WTC11 (cell line): ENCODE measurements at regions not wholly inside any gene's neighbourhood (a gene's known extent, or its start where the extent isn't known, plus 50 kb on each side); places are given as distances from the start of the nearest gene placed in this dataset.

Source experiments
- ATAC-seq: fragments of 200-7000 bp; cut with Tn5 transposase; 2 replicates; pipeline ENCODE4 v1.10.0; 2021; ENCODE audit warnings: mild to moderate bottlenecking, moderate library complexity
- CTCF ChIA-PET: fragments of 300-600 bp; sonication (Branson Sonifier 250); formaldehyde crosslinking; loops from one replicate; lab custom pipeline; 2021; ENCODE audit warnings: antibody characterized with exemption; lab: Charles Lee
- POLR2A ChIA-PET: fragments of 350-600 bp; sonication (Branson Sonifier 250); formaldehyde crosslinking; loops from one replicate; lab custom pipeline; 2021; ENCODE audit warnings: antibody characterized with exemption; lab: Charles Lee
- DNase-seq: peaks from one replicate; pipeline ENCODE4 v3.0.0; 2021; ENCODE audit warnings: low spot score
- H3K27ac Mint-ChIP-seq: 2 replicates; pipeline ENCODE4 v1.8.0; 2021; ENCODE audit warnings: mixed read lengths
- H3K27me3 Mint-ChIP-seq: 2 replicates; pipeline ENCODE4 v1.8.0; 2021; ENCODE audit warnings: low read depth, mild to moderate bottlenecking, moderate library complexity, mixed read lengths
- H3K36me3 Mint-ChIP-seq: 2 replicates; pipeline ENCODE4 v1.8.0; 2021; ENCODE audit warnings: mixed read lengths
- H3K4me1 Mint-ChIP-seq: 2 replicates; pipeline ENCODE4 v1.8.0; 2022; ENCODE audit warnings: mixed read lengths
- H3K4me3 Mint-ChIP-seq: 2 replicates; pipeline ENCODE4 v1.8.0; 2021; ENCODE audit warnings: mild to moderate bottlenecking, moderate library complexity, mixed read lengths
- H3K9me3 Mint-ChIP-seq: 2 replicates; pipeline ENCODE4 v1.8.0; 2021; ENCODE audit warnings: mixed read lengths
- FOXK1 ChIP-seq: sonication (generic); formaldehyde crosslinking; IDR thresholded peaks from 2 replicates; pipeline ENCODE4 v1.8.0; 2022; ENCODE audit warnings: mild to moderate bottlenecking, moderate library complexity, missing genetic modification reagents
- GRHL2 ChIP-seq: fragments of 250-450 bp; sonication (Bioruptor Pico); IDR thresholded peaks from 2 replicates; pipeline ENCODE4 v1.8.0; 2022; ENCODE audit warnings: mild to moderate bottlenecking, moderate library complexity; ENCODE audit not compliant: insufficient replicate concordance, severe bottlenecking
- JUN ChIP-seq: sonication (generic); formaldehyde crosslinking; IDR thresholded peaks from 2 replicates; pipeline ENCODE4 v1.8.0; 2023; ENCODE audit warnings: mild to moderate bottlenecking, missing genetic modification reagents
- KAT7 ChIP-seq: sonication (generic); formaldehyde crosslinking; IDR thresholded peaks from 2 replicates; pipeline ENCODE4 v1.8.1; 2023; ENCODE audit warnings: missing genetic modification reagents, mild to moderate bottlenecking, borderline replicate concordance
- NFYB ChIP-seq: sonication (generic); formaldehyde crosslinking; conservative IDR thresholded peaks from 2 replicates; pipeline ENCODE4 v1.8.0; 2022; ENCODE audit warnings: low read depth, missing genetic modification reagents
- PRRX2 ChIP-seq: fragments of 250-450 bp; sonication (Bioruptor Pico); IDR thresholded peaks from 2 replicates; pipeline ENCODE4 v1.8.0; 2021; ENCODE audit warnings: mild to moderate bottlenecking
- TP53 ChIP-seq: sonication (generic); formaldehyde crosslinking; IDR thresholded peaks from 2 replicates; pipeline ENCODE4 v1.8.1; 2023; ENCODE audit warnings: mild to moderate bottlenecking, missing genetic modification reagents
- ZNF263 ChIP-seq: sonication (generic); formaldehyde crosslinking; IDR thresholded peaks from 2 replicates; pipeline ENCODE4 v1.8.1; 2022; ENCODE audit warnings: low read depth, mild to moderate bottlenecking, moderate library complexity, missing genetic modification reagents
- ZNF416 ChIP-seq: fragments of 250-450 bp; sonication (Bioruptor Pico); IDR thresholded peaks from 2 replicates; pipeline ENCODE4 v1.9.0; 2021; ENCODE audit warnings: mild to moderate bottlenecking, inconsistent platforms
- ZNF423 ChIP-seq: fragments of 250-450 bp; sonication (Bioruptor Pico); IDR thresholded peaks from 2 replicates; pipeline ENCODE4 v2.1.2; 2022; ENCODE audit warnings: mild to moderate bottlenecking, moderate library complexity
- TF ChIP-seq, protein P1 (sequence below): sonication (generic); formaldehyde crosslinking; IDR thresholded peaks from 2 replicates; pipeline ENCODE4 v1.8.0; 2022; ENCODE audit warnings: mild to moderate bottlenecking, missing genetic modification reagents
- TF ChIP-seq, protein P2 (sequence below): sonication (generic); formaldehyde crosslinking; IDR thresholded peaks from 2 replicates; pipeline ENCODE4 v1.8.0; 2023; ENCODE audit warnings: missing genetic modification reagents, mild to moderate bottlenecking, borderline replicate concordance
- TF ChIP-seq, protein P3 (sequence below): sonication (generic); formaldehyde crosslinking; IDR thresholded peaks from 2 replicates; pipeline ENCODE4 v1.8.1; 2023; ENCODE audit warnings: mild to moderate bottlenecking, moderate library complexity, missing genetic modification reagents

DNA sequence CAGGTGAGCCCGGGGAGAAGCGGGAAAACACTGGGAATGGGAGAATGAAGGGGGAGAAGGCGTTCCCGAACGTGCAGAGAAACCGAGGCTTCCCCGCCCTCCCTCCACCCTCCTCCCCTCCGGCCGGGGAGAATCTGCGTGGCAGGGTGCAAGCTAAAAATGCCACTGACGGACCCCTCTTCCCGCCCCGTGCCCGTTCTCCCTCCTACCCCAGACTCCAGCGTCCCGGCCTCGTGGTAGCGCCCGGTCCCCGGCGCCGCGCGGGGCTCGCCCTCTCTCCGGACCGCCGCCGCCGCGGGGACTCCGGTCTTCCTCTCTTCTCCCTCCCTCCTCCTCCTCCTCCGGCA is 81.6 kb upstream of the AK4 start:
- no peak for TF ChIP-seq PRRX2 (CRISPR knock-in tag)
- TF ChIP-seq JUN (CRISPR knock-in tag): 0 out of 2 replicates have a peak, but pooled peaks have one; percentile 15
- TF ChIP-seq NFYB (CRISPR knock-in tag): no peak
- TF ChIP-seq ZNF263 (CRISPR knock-in tag): peak; percentile 97; the same call in 1 of the 2 replicates
- TF ChIP-seq, protein P1, sequence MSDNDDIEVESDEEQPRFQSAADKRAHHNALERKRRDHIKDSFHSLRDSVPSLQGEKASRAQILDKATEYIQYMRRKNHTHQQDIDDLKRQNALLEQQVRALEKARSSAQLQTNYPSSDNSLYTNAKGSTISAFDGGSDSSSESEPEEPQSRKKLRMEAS (CRISPR knock-in tag): peak; percentile 47; the same call in 1 of the 2 replicates
- TF ChIP-seq, protein P2, sequence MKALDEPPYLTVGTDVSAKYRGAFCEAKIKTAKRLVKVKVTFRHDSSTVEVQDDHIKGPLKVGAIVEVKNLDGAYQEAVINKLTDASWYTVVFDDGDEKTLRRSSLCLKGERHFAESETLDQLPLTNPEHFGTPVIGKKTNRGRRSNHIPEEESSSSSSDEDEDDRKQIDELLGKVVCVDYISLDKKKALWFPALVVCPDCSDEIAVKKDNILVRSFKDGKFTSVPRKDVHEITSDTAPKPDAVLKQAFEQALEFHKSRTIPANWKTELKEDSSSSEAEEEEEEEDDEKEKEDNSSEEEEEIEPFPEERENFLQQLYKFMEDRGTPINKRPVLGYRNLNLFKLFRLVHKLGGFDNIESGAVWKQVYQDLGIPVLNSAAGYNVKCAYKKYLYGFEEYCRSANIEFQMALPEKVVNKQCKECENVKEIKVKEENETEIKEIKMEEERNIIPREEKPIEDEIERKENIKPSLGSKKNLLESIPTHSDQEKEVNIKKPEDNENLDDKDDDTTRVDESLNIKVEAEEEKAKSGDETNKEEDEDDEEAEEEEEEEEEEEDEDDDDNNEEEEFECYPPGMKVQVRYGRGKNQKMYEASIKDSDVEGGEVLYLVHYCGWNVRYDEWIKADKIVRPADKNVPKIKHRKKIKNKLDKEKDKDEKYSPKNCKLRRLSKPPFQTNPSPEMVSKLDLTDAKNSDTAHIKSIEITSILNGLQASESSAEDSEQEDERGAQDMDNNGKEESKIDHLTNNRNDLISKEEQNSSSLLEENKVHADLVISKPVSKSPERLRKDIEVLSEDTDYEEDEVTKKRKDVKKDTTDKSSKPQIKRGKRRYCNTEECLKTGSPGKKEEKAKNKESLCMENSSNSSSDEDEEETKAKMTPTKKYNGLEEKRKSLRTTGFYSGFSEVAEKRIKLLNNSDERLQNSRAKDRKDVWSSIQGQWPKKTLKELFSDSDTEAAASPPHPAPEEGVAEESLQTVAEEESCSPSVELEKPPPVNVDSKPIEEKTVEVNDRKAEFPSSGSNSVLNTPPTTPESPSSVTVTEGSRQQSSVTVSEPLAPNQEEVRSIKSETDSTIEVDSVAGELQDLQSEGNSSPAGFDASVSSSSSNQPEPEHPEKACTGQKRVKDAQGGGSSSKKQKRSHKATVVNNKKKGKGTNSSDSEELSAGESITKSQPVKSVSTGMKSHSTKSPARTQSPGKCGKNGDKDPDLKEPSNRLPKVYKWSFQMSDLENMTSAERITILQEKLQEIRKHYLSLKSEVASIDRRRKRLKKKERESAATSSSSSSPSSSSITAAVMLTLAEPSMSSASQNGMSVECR (CRISPR knock-in tag): 0 out of 2 replicates have a peak, but pooled peaks have one; percentile 57
- DNase-seq (peak; percentile 80), ATAC-seq (peak; percentile 2; the same call in 1 of the 2 replicates)
- Mint-ChIP-seq H3K4me3 (peak overlapping the region; percentile 89), H3K27me3 (no peaks in the 10 kb centered on the region), H3K27ac (peak overlapping the region; percentile 95; the same call in 1 of the 2 replicates), H3K9me3 (no peaks in the 10 kb centered on the region), H3K4me1 (peaks cover 58% of the 10 kb centered on the region), H3K36me3 (peaks cover 4% of the 10 kb centered on the region)
- ChIA-PET POLR2A (interaction anchor here (1.0 to 1.4 kb wide), 3 partner anchors 83 to 243 kb away, joined by 3 to 5 read pairs (median 3); partner anchors contain the start of gene DNAJC6), CTCF (interaction anchor here (0.6 to 3.2 kb wide), 6 partner anchors 9 to 621 kb away, joined by 3 to 21 read pairs (median 5); no protein-coding TSS in a partner anchor)

DNA sequence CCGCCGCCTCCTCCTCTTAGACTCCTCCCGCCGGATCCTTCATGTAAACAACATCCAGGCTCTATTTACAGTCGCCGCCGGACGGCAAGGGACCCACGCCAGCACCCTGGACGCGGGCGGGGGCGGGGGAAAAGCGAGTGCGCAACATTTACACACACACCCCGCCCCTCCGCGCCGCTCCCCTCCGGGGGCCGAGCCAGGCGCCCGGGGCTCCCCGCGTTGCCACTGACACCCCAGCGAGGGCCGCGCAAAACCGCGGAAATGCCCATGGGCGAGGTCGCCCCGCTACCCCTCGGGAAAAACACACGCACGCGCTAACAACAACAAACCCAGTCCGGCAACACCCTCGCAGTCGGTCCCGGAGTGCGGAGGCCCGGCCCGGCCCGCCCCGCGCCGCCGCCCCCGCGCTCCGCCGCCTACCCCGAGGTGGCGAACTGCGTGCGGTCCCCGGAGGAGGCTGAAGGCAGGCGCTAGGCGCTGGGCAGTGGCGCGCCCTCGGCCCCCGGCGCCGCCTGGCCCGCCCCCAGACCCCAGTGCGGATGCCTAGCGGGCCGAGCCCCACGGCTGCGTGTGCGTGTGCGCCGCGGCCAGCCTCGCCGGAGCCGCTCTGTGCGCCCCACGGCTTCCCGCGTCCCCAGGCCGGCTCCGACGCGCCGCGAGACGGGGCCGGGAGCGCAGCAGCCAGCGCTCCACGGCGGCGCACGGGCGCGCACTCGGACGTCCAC is 81.1 kb upstream of the AK4 start:
- DNase-seq (peak; percentile 66), ATAC-seq (peak; percentile 66)
- Mint-ChIP-seq H3K4me1 (peaks cover 58% of the 10 kb centered on the region), H3K36me3 (peaks cover 4% of the 10 kb centered on the region), H3K4me3 (peak overlapping the region; percentile 89), H3K9me3 (no peaks in the 10 kb centered on the region), H3K27me3 (no peaks in the 10 kb centered on the region), H3K27ac (peak overlapping the region; percentile 24; the same call in 1 of the 2 replicates)
- 0 out of 2 replicates have a peak, but pooled peaks have one; percentile 14 for TF ChIP-seq JUN (CRISPR knock-in tag)
- no peak for TF ChIP-seq GRHL2 (CRISPR knock-in tag)
- peak; percentile 54; the same call in 1 of the 2 replicates for TF ChIP-seq KAT7 (CRISPR knock-in tag)
- peak; percentile 59; the same call in 1 of the 2 replicates for TF ChIP-seq ZNF423 (CRISPR knock-in tag)
- TF ChIP-seq, protein P3, sequence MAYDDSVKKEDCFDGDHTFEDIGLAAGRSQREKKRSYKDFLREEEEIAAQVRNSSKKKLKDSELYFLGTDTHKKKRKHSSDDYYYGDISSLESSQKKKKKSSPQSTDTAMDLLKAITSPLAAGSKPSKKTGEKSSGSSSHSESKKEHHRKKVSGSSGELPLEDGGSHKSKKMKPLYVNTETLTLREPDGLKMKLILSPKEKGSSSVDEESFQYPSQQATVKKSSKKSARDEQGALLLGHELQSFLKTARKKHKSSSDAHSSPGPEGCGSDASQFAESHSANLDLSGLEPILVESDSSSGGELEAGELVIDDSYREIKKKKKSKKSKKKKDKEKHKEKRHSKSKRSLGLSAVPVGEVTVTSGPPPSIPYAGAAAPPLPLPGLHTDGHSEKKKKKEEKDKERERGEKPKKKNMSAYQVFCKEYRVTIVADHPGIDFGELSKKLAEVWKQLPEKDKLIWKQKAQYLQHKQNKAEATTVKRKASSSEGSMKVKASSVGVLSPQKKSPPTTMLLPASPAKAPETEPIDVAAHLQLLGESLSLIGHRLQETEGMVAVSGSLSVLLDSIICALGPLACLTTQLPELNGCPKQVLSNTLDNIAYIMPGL (CRISPR knock-in tag): no peak; the same call in none of the 2 replicates
- TF ChIP-seq FOXK1: peak; percentile 98
- 0 out of 2 replicates have a peak, but pooled peaks have one; percentile 66 for TF ChIP-seq TP53 (CRISPR knock-in tag)
- TF ChIP-seq ZNF416 (CRISPR knock-in tag): peak; percentile 42; the same call in 1 of the 2 replicates
- POLR2A ChIA-PET: interaction anchor here (1.0 kb wide), 1 partner anchor 243 kb away, joined by 3 read pairs; the partner anchor contains the start of gene DNAJC6
- CTCF ChIA-PET: no interaction called here
